Pulmonary artery endothelial cell (primary cell): ENCODE measurements at regions not wholly inside any gene's neighbourhood (a gene's known extent, or its start where the extent isn't known, plus 50 kb on each side); places are given as distances from the start of the nearest gene placed in this dataset.
"Not testable (repeated sequence)": the region's sequence is repeated elsewhere in the genome, so short reads cannot be mapped to it uniquely, and the experiment has no call there.

Experiments
- DNase-seq: peaks from one replicate; pipeline ENCODE4 v3.0.0-alpha.2; 2011; ENCODE audit warnings: low read depth, low spot score

- DNase-seq = no peak
Measured at GRCh38 chr5:96140084-96140483, 178.4 kb upstream of the ELL2 start.

DNA sequence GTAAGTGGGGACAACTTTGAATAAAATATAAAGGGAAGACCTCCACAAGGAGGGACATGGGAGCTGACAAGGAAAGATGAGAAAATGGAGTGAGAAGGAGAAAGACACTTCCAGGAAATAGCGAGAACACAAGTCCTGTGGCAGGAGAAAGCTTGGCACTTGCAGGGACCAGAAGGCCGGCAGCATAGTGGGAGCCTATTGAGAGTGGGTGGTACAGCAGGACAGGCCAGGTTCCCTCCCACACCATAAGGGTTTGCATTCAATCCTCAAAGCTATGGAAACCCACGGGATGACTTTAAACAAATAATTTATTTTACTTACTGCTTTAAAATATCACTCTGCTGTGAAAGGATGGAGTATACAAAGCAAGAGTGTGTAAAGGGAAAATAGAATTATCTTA lies 173.2 kb upstream of the ELL2 start:
- no peak for DNase-seq

GRCh38 chr5:96133341-96134079 lies 171.9 kb upstream of the ELL2 start:
- no peak for DNase-seq

- DNase-seq = no peak
Measured at GRCh38 chr5:96129276-96129675, 167.6 kb upstream of the ELL2 start.

DNA sequence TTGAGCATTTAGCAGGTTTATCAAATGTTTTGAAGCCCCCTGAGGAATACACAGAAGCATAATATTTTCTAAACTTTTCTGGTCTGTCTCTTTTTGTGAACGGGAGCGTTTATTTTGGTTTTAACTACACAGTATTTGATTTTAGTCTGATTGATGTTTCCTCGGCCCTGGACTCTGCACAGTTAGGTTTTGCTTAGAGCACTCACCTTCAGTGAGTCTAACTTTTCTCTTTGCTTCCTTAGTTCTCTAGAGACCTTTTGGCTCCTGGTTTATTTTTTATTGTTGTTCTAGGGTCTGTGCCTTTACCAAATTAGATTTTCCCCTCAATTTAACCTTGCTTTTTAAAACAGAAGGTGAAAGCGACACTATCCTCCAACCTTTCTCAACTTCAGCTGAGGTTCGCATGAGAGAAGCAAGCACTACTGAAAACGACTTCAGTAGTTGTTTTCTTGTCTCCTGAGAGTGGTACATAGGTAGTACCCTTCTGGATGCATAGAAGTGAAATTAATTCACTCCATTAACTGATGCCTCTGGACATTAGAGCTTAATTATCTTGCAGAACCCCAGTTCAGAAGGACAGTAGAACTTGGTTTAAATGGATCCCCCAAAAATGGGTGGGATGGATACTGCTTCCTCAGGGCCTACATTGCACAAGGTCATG lies 166.7 kb upstream of the ELL2 start:
- no peak for DNase-seq

- no peak for DNase-seq
Measured at GRCh38 chr5:96127538-96127937, 165.9 kb upstream of the ELL2 start.

DNA sequence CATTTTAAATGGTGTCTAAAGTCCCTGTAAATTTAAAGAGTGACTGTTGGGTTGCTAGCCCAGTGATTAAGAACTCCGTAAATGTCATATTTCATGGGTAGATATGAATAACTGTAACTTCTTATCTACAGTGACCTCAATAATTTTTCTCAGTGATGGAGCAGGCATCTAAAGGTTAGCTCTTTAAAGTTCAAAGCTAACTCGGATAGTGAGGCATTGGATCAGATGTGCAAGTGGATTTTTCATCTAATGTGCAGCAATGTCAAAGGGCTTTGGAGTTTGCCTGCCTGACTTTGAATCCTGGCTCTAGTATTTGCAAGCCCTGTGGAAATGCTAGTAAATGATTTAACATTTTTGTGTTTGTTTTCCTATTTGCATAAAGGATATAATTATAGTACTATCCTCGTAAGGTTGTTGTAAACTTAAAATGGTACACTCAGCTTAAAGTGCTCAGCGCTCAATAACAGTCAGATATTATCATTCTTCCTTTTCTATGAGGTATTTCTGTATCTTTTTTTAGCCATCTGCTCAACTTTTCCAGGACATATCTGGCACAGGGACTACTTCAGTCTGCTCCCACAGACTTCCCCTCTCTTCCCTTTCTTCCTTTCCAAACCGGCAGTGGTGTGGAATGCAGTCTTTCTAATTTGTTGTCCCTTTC lies 163.7 kb upstream of the ELL2 start:
- DNase-seq = no peak

DNA sequence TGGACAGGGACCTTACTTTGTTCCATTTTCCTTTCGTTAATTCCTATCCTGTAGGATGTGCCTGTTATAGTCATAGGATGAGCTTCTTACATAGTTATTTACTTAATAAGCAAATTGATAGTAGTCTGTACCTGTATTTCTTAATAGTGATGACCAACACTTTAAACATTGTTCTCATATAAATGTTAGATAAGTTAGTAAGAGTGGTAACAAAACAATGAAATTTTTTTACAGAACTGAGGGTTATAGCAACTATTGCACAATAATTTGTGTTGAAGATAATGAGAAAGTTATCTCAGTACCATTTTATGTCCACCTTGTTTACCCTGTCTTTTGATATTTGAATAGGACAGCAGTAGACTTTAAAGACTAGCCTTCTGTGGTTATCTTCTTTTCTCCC lies 162.9 kb upstream of the ELL2 start:
- DNase-seq = no peak

DNA sequence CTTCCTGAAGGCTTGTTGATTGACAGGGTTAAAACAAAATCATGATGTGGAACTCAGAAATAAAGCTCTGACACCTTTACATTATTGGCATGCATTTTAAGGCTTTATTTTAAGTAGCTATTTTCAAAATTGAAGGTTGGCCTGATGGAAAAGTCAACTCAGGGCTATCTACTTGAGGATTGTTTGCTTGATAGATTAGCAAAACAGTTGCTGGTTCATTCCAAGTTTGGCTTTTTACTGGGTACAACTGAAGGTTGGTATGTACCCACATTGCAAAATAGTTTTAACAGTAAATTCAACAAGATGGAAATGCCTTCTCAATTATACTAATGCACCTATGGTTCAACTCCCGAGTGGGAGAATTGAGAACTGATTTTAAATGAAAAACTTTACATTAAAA lies 161.8 kb upstream of the ELL2 start:
- DNase-seq = no peak

- DNase-seq = no peak
Measured at GRCh38 chr5:96121364-96121763, 159.7 kb upstream of the ELL2 start.

- DNase-seq = no peak
Measured at GRCh38 chr5:96120120-96120519, 158.5 kb upstream of the ELL2 start.

DNA sequence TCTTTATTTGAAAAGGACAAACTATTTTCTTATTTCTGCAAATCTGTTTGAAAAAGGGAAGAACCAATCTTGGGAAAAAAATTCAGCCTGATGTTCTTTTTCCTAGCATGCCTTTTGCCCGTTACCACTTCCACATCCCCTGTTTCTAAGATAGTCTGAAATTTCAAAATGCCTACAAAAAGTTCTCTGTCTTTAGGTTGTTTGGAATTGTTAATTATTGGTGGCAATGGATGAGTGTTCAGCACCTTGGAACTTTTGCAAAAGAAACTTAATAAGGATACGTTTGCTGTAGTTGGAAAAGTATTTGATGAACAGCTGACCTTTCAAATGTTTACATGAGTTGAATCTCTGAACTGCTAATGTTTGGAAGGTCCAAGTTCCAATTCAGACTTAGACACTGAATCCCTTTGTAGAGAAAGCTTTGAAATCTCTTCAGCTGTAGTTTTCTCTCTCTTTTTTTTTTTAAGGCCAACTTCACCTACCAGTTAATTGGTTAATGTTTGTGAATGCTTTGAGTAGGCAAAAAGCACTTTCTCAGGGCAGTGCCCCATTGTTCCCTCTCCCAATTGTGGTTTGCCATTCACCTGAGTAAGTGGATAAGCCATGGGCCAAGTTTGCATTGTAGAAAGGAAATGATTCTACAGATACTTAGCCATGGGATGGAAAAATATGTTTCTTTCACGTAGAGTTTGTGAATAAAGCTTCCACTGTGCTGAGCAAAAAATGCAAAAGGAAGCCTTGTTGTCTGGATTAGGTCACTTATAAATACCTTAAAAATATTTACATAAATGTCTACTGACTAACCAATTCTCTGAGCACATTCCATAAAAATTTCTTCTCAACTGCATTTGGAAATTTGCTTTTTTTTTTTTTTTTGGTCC lies 156.4 kb upstream of the ELL2 start:
- no peak for DNase-seq

DNA sequence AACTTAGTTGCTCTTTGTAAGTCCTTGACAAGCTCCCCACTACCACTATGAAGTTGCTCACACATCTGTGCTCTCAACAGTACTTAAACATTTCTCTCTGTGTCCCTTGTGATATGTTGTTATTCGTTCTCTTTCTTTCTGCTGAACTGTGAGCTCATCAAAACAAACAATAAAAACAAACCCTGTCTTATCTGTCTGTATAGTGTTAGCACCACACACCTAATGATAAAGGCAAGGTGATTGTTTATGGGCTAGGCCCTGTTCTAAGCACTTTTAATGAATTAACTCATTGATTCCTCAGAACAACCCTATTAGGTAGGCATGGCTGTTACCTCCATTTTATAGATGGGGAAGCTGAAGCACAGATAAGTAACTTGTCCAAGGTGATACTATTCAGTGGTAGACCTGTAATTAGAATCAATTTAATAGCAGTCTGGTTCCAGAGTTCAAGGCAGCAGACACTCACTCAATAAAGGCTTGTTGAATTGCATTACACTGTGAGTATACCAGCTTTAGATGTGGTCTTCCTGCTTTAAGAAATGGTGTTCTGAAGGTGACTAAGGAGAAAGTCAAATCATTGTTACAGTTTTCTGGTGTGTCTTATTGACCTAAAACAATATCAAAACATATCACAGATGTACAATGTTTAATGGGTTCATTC lies 153.6 kb upstream of the ELL2 start:
- DNase-seq = no peak

DNA sequence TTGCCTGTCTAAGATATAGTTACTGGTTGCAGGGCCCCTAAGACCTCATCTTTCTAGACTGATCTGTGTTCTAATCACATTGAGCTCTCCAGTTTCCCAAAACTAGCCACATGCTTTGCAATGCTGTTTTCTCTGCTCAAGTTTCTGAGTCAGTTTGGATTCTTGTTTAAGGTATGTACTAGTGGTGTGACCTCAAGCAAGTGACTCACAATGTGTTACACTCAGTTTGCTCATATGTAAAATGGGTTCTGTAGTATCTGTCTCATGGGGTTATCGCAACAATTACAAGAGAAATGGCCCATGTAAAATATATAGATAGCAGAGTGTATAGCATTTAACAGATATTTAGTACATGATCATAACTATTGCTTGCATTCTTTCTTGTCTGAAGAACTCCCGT lies 153.1 kb upstream of the ELL2 start:
- no peak for DNase-seq

DNA sequence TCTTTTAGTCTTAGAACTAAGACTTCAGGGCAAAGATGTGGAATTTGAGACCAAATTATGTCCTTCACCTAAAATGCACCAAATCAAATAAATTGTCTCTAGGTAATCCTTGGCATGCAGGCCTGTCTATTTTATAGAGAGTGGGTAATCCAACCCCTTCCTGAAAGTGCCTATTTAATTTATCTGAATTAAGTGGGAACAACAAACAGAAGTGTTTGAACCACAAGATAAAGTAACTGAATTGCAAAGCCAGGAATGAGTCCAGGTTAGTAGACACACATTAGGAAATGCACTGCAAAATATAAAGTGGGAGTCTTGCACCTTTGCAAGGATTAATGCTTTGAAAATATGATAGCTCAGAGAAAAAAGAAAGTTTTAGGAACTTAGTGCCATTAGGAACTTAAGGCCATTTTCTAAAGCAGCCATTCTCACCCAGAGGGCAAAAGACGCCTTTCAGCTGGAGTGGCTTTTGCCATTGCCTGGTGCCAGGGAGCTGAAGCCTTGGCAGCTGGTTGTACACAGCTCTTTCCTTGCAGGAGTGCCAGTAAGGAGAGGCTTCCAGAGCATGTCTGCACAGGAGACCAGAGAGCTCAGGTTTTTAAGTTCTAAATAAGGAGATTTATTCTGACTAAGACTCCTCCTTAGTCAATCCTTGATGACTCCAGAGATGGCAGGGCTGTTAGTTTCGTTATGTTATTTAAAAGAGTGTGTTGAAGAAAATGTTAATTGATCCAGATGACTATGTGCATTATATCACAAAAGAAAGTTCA lies 151.7 kb upstream of the ELL2 start:
- DNase-seq = no peak

DNA sequence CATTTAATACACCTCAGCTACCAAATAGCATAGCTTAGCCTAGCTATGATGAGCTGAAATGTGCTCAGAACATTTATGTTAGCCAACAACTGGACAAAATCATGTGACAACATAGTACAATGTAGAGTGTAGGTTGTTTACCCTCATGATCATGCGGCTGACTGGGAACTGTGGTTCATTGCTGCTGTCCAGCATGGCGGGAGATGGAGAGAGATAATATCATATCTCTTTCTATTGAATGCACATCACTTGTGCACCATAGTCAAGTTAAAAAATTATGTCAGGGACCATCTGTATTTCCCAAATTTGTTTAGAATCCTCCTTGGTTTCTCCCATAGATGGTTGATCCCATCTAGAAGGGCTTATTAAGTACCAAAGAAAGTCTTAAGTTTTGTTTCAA lies 151.1 kb upstream of the ELL2 start:
- no peak for DNase-seq

GRCh38 chr5:96112123-96112670 lies 150.5 kb upstream of the ELL2 start:
- no peak for DNase-seq

DNA sequence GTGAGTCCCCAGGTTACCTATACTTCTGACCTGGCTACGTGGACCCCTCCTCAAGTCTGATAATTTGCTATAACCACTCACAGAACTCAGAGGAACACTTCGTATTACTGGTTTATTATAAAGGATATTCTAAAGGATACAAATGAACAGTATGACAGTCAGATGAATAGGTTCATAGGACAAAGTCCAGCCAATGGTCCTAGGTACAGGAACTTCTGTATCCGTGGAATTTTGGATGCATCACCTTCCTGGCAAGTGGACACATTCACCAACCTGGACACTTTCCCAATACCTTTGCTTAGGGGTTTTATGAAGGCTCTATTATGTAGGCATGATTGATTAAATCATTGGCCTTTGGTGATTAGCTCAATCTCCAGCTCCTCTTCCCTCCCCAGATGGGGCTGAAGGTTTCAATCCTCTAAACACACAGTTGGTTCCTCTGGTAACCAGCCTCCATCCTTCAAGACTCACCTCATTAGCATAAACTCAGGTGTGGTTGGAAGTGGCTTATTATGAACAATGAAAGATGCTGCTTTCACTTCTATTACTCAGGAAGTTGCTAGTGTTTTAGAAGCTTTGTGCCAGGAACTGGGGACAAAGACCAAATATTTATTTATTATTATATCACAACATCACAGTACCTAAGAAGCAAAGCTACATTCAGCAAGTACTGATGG lies 149.6 kb upstream of the ELL2 start:
- no peak for DNase-seq

GRCh38 chr5:96110300-96110699 lies 148.6 kb upstream of the ELL2 start:
- no peak for DNase-seq

DNA sequence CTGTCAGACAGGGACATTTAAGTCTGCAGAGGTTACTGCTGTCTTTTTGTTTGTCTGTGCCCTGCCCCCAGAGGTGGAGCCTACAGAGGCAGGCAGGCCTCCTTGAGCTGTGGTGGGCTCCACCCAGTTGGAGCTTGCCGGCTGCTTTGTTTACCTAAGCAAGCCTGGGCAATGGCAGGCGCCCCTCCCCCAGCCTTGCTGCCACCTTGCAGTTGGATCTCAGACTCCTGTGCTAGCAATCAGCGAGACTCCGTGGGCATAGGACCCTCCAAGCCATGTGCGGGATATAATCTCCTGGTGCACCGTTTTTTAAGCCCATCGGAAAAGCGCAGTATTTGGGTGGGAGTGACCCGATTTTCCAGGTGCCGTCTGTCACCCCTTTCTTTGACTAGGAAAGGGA lies 147.0 kb upstream of the ELL2 start:
- not testable (repeated sequence) for DNase-seq
